GM13976 (cell line): ENCODE measurements at regions not wholly inside any gene's neighbourhood (a gene's known extent, or its start where the extent isn't known, plus 50 kb on each side); places are given as distances from the start of the nearest gene placed in this dataset.

Experiments
- DNase-seq: peaks from one replicate; pipeline ENCODE4 v3.0.0; 2012; ENCODE audit warnings: low spot score
- in situ Hi-C: fragments of 300-500 bp; cut with MboI; formaldehyde crosslinking; loops from one replicate; pipeline ENCODE4 v1.12.0; 2022; ENCODE audit warnings: low sequenced_read_pairs, mixed read lengths, inconsistent platforms; ENCODE audit not compliant: unreplicated experiment
- TF ChIP-seq, protein P1 (sequence below): IDR thresholded peaks from 2 replicates; pipeline ENCODE4 v1.5.1; 2012; ENCODE audit warnings: borderline replicate concordance, mild to moderate bottlenecking; ENCODE audit not compliant: insufficient read depth; ENCODE audit errors: extremely low read depth, missing control alignments, control extremely low read depth

DNA sequence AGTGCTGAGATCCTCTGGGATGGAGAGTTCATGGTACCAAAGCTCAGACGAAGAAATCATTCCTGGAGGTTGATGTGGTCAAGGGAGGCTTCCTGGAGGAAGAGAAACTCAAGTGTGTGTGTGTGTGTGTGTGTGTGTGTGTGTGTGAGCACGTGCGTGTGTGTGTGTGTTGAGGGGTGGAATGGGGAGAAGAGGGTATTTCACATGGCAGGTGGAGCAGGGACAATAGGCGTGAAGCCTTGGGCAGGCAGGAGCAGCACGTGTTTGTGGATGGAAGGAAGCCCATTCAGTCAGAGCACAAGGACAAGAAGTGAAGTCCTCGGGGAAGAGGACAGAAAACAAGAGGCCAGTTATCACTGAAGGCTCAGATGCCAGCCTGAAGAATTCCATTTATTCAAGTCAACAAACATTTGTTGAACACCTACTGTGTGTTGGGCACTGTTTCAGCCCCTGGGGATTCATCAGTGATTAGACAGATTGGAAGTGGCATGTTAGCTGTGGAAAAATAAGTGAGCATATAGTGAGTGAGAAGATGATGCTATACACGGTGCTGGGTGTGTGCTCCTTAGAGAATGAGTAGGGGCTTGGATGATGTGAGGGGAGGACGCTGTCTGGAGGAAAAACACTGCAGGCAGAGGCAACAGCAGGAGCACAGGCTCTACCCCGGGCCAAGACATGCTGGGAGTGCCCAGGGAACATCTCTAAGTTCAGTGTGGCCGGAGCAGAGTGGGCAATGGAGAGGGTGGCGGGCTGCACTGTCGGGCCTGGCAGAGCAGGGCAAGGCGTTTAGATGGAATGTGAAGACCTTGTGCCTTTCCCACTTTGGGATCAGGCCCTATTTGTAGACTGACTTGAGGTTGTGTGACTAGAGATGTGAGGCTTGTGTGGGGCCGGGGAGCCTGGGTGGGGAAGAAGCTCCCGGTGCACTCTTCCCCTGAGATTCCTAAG is 267.1 kb downstream of the CBLN1 start:
- in situ Hi-C loops: no loop called here
- no peak for DNase-seq
- TF ChIP-seq, protein P1, sequence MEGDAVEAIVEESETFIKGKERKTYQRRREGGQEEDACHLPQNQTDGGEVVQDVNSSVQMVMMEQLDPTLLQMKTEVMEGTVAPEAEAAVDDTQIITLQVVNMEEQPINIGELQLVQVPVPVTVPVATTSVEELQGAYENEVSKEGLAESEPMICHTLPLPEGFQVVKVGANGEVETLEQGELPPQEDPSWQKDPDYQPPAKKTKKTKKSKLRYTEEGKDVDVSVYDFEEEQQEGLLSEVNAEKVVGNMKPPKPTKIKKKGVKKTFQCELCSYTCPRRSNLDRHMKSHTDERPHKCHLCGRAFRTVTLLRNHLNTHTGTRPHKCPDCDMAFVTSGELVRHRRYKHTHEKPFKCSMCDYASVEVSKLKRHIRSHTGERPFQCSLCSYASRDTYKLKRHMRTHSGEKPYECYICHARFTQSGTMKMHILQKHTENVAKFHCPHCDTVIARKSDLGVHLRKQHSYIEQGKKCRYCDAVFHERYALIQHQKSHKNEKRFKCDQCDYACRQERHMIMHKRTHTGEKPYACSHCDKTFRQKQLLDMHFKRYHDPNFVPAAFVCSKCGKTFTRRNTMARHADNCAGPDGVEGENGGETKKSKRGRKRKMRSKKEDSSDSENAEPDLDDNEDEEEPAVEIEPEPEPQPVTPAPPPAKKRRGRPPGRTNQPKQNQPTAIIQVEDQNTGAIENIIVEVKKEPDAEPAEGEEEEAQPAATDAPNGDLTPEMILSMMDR: no peak

- TF ChIP-seq, protein P1: no peak
- DNase-seq: no peak
- in situ Hi-C loops: no loop called here
These were observed 267.9 kb downstream of the CBLN1 start for GRCh38 chr16:49013727-49014080.

GRCh38 chr16:49012961-49013726 is 268.5 kb downstream of the CBLN1 start:
- no peak for DNase-seq
- in situ Hi-C loops: no loop called here
- TF ChIP-seq, protein P1: no peak

- in situ Hi-C loops: no loop called here
- TF ChIP-seq, protein P1: no peak
These were observed 269.7 kb downstream of the CBLN1 start for GRCh38 chr16:49011901-49012300.

GRCh38 chr16:49010879-49011278 is 270.8 kb downstream of the CBLN1 start:
- in situ Hi-C loops: no loop called here
- TF ChIP-seq, protein P1: no peak
- DNase-seq: no peak

More at GRCh38 chr16:49011901-49012300, 269.7 kb downstream of the CBLN1 start:
- DNase-seq: no peak

DNA sequence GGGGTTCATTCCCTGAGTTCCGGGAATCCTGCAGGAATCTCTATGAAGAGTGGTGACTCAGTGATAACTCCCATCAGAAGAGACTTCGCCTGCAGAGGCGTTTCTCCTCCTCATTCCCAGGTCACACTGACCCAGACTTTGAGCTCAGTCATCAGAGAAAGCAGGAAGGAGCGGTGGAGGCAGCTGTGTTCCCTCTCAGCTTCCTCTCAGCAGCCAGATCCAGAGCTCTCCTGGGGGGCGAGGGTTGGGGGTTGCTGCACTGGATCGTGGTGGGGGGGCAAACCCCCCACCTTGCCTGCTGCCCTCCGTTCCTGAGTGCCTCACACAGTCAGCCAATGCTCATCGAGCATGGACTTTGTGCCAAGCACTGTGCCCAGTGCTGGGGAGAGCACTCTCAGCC is 271.2 kb downstream of the CBLN1 start:
- in situ Hi-C loops: no loop called here
- TF ChIP-seq, protein P1: no peak

More for the DNA sequence above, 271.2 kb downstream of the CBLN1 start:
- DNase-seq: no peak
